H1 (cell line): ENCODE measurements at regions not wholly inside any gene's neighbourhood (a gene's known extent, or its start where the extent isn't known, plus 50 kb on each side); places are given as distances from the start of the nearest gene placed in this dataset.

ENCODE experiments used
- CTCF ChIA-PET: fragments of 300-600 bp; sonication (Branson Sonifier 250); formaldehyde crosslinking; loops from one replicate; lab custom pipeline; 2021; ENCODE audit not compliant: partially characterized antibody; lab: Charles Lee
- POLR2A ChIA-PET: fragments of 300-600 bp; sonication (Branson Sonifier 250); formaldehyde crosslinking; loops from one replicate; lab custom pipeline; 2021; ENCODE audit warnings: inconsistent platforms; ENCODE audit not compliant: partially characterized antibody; lab: Charles Lee
- DNase-seq, 2 experiments: peaks; one replicate each; pipeline versions ENCODE4 v3.0.0 to v3.0.0-alpha.2; 2010 to 2022; ENCODE audit warnings: low spot score in 2 of 2, low read depth in 1 of 2, mixed read lengths in 1 of 2
- FAIRE-seq: peaks from 2 replicates; lab custom pipeline; 2011; peaks lifted over from hg19 to GRCh38; lab: Jason Lieb, UNC
- H2AFZ ChIP-seq: 2 replicates; pipeline ENCODE4 v1.8.1; 2012; ENCODE audit warnings: low read length, inconsistent platforms
- H2AK5ac ChIP-seq: 2 replicates; pipeline ENCODE4 v1.6.1; 2013; ENCODE audit warnings: low read depth, low read length
- H2BK120ac ChIP-seq: replicated peaks from 2 replicates; pipeline ENCODE3; 2013; ENCODE audit warnings: low read depth, low read length, inconsistent platforms
- H2BK12ac ChIP-seq: 2 replicates; pipeline ENCODE4 v1.6.1; 2013; ENCODE audit warnings: low read depth, low read length
- H2BK15ac ChIP-seq: 2 replicates; pipeline ENCODE4 v1.6.1; 2013; ENCODE audit warnings: low read length
- H2BK20ac ChIP-seq: 2 replicates; pipeline ENCODE4 v1.6.1; 2013; ENCODE audit warnings: low read length
- H2BK5ac ChIP-seq: 2 replicates; pipeline ENCODE4 v1.6.1; 2013; ENCODE audit warnings: low read depth, low read length
- H3K14ac ChIP-seq: 2 replicates; pipeline ENCODE4 v1.6.1; 2013; ENCODE audit warnings: inconsistent platforms; ENCODE audit not compliant: insufficient read length
- H3K18ac ChIP-seq: 2 replicates; pipeline ENCODE4 v1.6.1; 2013; ENCODE audit warnings: low read length; ENCODE audit errors: extremely low read depth
- H3K23ac ChIP-seq: 2 replicates; pipeline ENCODE4 v1.6.1; 2013; ENCODE audit warnings: inconsistent platforms; ENCODE audit not compliant: insufficient read length
- H3K23me2 ChIP-seq: 2 replicates; pipeline ENCODE4 v1.6.1; 2013; ENCODE audit warnings: low read depth, low read length
- H3K27ac ChIP-seq: 2 replicates; pipeline ENCODE4 v1.6.1; 2011; ENCODE audit warnings: low read depth, low read length, inconsistent platforms
- H3K27me3 ChIP-seq, 4 experiments: replicated peaks in 1 of 4; 1 replicate in 1 of 4; 2 replicates in 3 of 4; pipeline versions ENCODE4 v1.6.1 to v1.8.1; 2011 to 2013; ENCODE audit warnings: low read length in 3 of 4, mild to moderate bottlenecking in 3 of 4, inconsistent platforms in 2 of 4, mixed read lengths in 2 of 4, moderate library complexity in 1 of 4; ENCODE audit not compliant: control insufficient read depth in 3 of 4, insufficient read depth in 3 of 4; ENCODE audit errors: extremely low read depth in 1 of 4
- H3K36me3 ChIP-seq, 4 experiments: 2 replicates each; pipeline versions ENCODE4 v1.6.1 to v1.8.1; 2011 to 2013; ENCODE audit warnings: mild to moderate bottlenecking in 4 of 4, low read length in 3 of 4, moderate library complexity in 2 of 4, control low read depth in 1 of 4, inconsistent platforms in 1 of 4; ENCODE audit not compliant: insufficient read depth in 4 of 4, control insufficient read depth in 2 of 4
- H3K4ac ChIP-seq: replicated peaks from 2 replicates; pipeline ENCODE3; 2013; ENCODE audit warnings: low read length, low read depth, mixed read lengths, inconsistent platforms; ENCODE audit not compliant: insufficient read length
- H3K4me1 ChIP-seq, 4 experiments: replicated peaks in 1 of 4; 1 replicate in 1 of 4; 2 replicates in 3 of 4; pipeline versions ENCODE4 v1.6.1 to v1.8.1; 2011 to 2013; ENCODE audit warnings: low read length in 3 of 4, inconsistent platforms in 2 of 4, mixed read lengths in 1 of 4; ENCODE audit not compliant: insufficient read depth in 4 of 4, control insufficient read depth in 3 of 4
- H3K4me2 ChIP-seq, 2 experiments: 2 replicates each; pipeline versions ENCODE4 v1.6.1 to v1.8.1; 2011 to 2013; ENCODE audit warnings: low read depth in 2 of 2, low read length in 2 of 2, control low read depth in 1 of 2, inconsistent platforms in 1 of 2, mild to moderate bottlenecking in 1 of 2; ENCODE audit not compliant: insufficient read depth in 1 of 2
- H3K4me3 ChIP-seq, 4 experiments: fragments of 200-600, 300-600 bp in 1 of 4; sonication (generic), shearing (Covaris generic), sonication (Bioruptor Twin) in 1 of 4; 2 replicates each; pipeline versions ENCODE4 v1.5.1 to v1.8.1; 2011 to 2016; ENCODE audit warnings: low read length in 4 of 4, low read depth in 3 of 4, control low read depth in 2 of 4, inconsistent platforms in 2 of 4, mild to moderate bottlenecking in 2 of 4, mixed read lengths in 1 of 4, moderate library complexity in 1 of 4; ENCODE audit not compliant: insufficient read depth in 2 of 4; ENCODE audit errors: extremely low read depth in 1 of 4
- H3K56ac ChIP-seq: replicated peaks from 2 replicates; pipeline ENCODE3; 2013; ENCODE audit warnings: low read depth, mild to moderate bottlenecking, mixed read lengths, low read length, inconsistent platforms; ENCODE audit not compliant: insufficient read length
- H3K79me1 ChIP-seq: 2 replicates; pipeline ENCODE4 v1.6.1; 2013; ENCODE audit warnings: low read depth, low read length, control low read depth
- H3K79me2 ChIP-seq, 2 experiments: 2 replicates each; pipeline versions ENCODE4 v1.6.1 to v1.8.1; 2012 to 2013; ENCODE audit warnings: low read length in 2 of 2, mild to moderate bottlenecking in 2 of 2, inconsistent platforms in 1 of 2; ENCODE audit not compliant: insufficient read depth in 2 of 2, control insufficient read depth in 1 of 2
- H3K9ac ChIP-seq, 4 experiments: replicated peaks in 1 of 4; 1 replicate in 1 of 4; 2 replicates in 3 of 4; pipeline versions ENCODE4 v1.6.1 to v1.8.1; 2011 to 2013; ENCODE audit warnings: low read depth in 3 of 4, low read length in 3 of 4, control low read depth in 2 of 4, mild to moderate bottlenecking in 2 of 4, moderate library complexity in 2 of 4, inconsistent platforms in 1 of 4; ENCODE audit errors: extremely low read depth in 1 of 4
- H3K9me3 ChIP-seq, 2 experiments: 2 replicates each; pipeline versions ENCODE4 v1.6.1 to v1.8.1; 2012 to 2013; ENCODE audit warnings: mild to moderate bottlenecking in 2 of 2, moderate library complexity in 2 of 2, control low read depth in 1 of 2, inconsistent platforms in 1 of 2, low read depth in 1 of 2, low read length in 1 of 2, mixed read lengths in 1 of 2; ENCODE audit not compliant: insufficient read depth in 2 of 2
- H4K20me1 ChIP-seq, 2 experiments: replicated peaks in 1 of 2; 2 replicates each; pipeline versions ENCODE3 to v1.8.1; 2011 to 2013; ENCODE audit warnings: inconsistent platforms in 2 of 2, low read length in 2 of 2, mild to moderate bottlenecking in 1 of 2; ENCODE audit not compliant: insufficient read depth in 2 of 2, control insufficient read depth in 1 of 2
- H4K5ac ChIP-seq: 2 replicates; pipeline ENCODE4 v1.6.1; 2013; ENCODE audit warnings: low read length, low read depth, mixed read lengths, inconsistent platforms; ENCODE audit not compliant: insufficient read length
- H4K8ac ChIP-seq: 2 replicates; pipeline ENCODE4 v1.8.0; 2013; ENCODE audit warnings: mild to moderate bottlenecking, moderate library complexity, low read length, inconsistent platforms; ENCODE audit not compliant: insufficient read depth; ENCODE audit errors: extremely low read depth
- H4K91ac ChIP-seq: replicated peaks from 2 replicates; pipeline ENCODE3; 2013; ENCODE audit warnings: low read length, mixed read lengths, inconsistent platforms; ENCODE audit not compliant: insufficient read length
- BACH1 ChIP-seq: IDR thresholded peaks from 2 replicates; pipeline ENCODE4 v1.6.1; 2012; ENCODE audit warnings: low read length, improper control_type of control experiment
- CBX8 ChIP-seq: fragments of 300-800, 300-1000 bp; sonication (generic); IDR thresholded peaks from 2 replicates; pipeline ENCODE4 v1.7.1; 2016; ENCODE audit warnings: low read depth, low read length, borderline replicate concordance
- CEBPB ChIP-seq: IDR thresholded peaks from 2 replicates; pipeline ENCODE4 v1.6.1; 2012; ENCODE audit warnings: low read depth, low read length
- E2F6 ChIP-seq: IDR thresholded peaks from 2 replicates; pipeline ENCODE4 v1.6.1; 2012; ENCODE audit warnings: inconsistent platforms
- MAX ChIP-seq: IDR thresholded peaks from 2 replicates; pipeline ENCODE4 v1.6.1; 2012; ENCODE audit warnings: inconsistent platforms
- POU5F1 ChIP-seq: IDR thresholded peaks from 2 replicates; pipeline ENCODE4 v1.6.1; 2011; ENCODE audit warnings: low read depth, mild to moderate bottlenecking, low read length, moderate library complexity
- RXRA ChIP-seq: IDR thresholded peaks from 2 replicates; pipeline ENCODE4 v1.6.1; 2011; ENCODE audit warnings: low read depth, mild to moderate bottlenecking, low read length, moderate library complexity; ENCODE audit not compliant: insufficient read depth
- SAP30 ChIP-seq: fragments of 300-600 bp; sonication (generic); IDR thresholded peaks from 2 replicates; pipeline ENCODE4 v1.7.1; 2012; ENCODE audit warnings: low read length, moderate library complexity, mild to moderate bottlenecking, inconsistent platforms; ENCODE audit not compliant: insufficient read depth, insufficient replicate concordance
- SIN3A ChIP-seq, 2 experiments: IDR thresholded peaks in 1 of 2; conservative IDR thresholded peaks in 1 of 2; 2 replicates each; pipeline ENCODE4 v1.6.1; 2011 to 2012; ENCODE audit warnings: low read length in 2 of 2, improper control_type of control experiment in 1 of 2, low read depth in 1 of 2, mild to moderate bottlenecking in 1 of 2
- TAF1 ChIP-seq: IDR thresholded peaks from 2 replicates; pipeline ENCODE4 v1.6.1; 2011; ENCODE audit warnings: mild to moderate bottlenecking, low read depth, low read length
- TCF12 ChIP-seq: IDR thresholded peaks from 2 replicates; pipeline ENCODE4 v1.6.1; 2011; ENCODE audit warnings: low read depth, mild to moderate bottlenecking, low read length
- USF2 ChIP-seq: IDR thresholded peaks from 2 replicates; pipeline ENCODE4 v1.6.1; 2011; ENCODE audit warnings: low read length, improper control_type of control experiment
- ZNF274 ChIP-seq: IDR thresholded peaks from 2 replicates; pipeline ENCODE4 v1.7.0; 2012; ENCODE audit warnings: low read length, borderline replicate concordance; ENCODE audit errors: extremely low read depth
- WGBS, 2 experiments: shearing (Covaris generic) in 1 of 2; methylation state at CpG; one replicate each; pipeline versions ENCODE4 v1.1.6 to v1.1.7; 2013 to 2015; ENCODE audit warnings: low lambda C conversion rate in 2 of 2, mixed read lengths in 2 of 2, inconsistent platforms in 1 of 2, low coverage in 1 of 2, missing lambda C conversion rate in 1 of 2; ENCODE audit not compliant: insufficient replicate concordance in 2 of 2, insufficient coverage in 1 of 2, insufficient read length in 1 of 2; ENCODE audit errors: extremely low coverage in 1 of 2, missing lambda C conversion rate in 1 of 2; 5-methylcytosine and 5-hydroxymethylcytosine counted together

- no peak overlapping the region for H2AK5ac ChIP-seq
- no peaks in the 10 kb centered on the region for H3K79me2 ChIP-seq
- no peak overlapping the region for H2BK20ac ChIP-seq
- DNase-seq (no peak), FAIRE-seq (no peak)
- no peak overlapping the region for H3K14ac ChIP-seq
- no peak overlapping the region for H2BK5ac ChIP-seq
- no peak overlapping the region for H2AFZ ChIP-seq
- no peak overlapping the region for H3K27ac ChIP-seq
- H3K9me3 ChIP-seq: peaks cover 0 to 8% of the 10 kb centered on the region in 2 experiments; a peak in 2 of 4 replicates
- H4K8ac ChIP-seq: no peak overlapping the region
- H3K4me2 ChIP-seq: no peak overlapping the region
- no peak overlapping the region for H2BK15ac ChIP-seq
- WGBS, 2 experiments: 82% methylated on average over 1 of the region's 1 CpG; no CpG with 5 or more reads in 1 of the 2 experiments
- no peaks in the 10 kb centered on the region for H3K36me3 ChIP-seq
- H3K27me3 ChIP-seq: no peaks in the 10 kb centered on the region
- no peak overlapping the region for H2BK12ac ChIP-seq
- no peak overlapping the region for H2BK120ac ChIP-seq
- H3K56ac ChIP-seq: no peak overlapping the region
- no peak overlapping the region for H4K5ac ChIP-seq
- H3K9ac ChIP-seq: no peak overlapping the region
- H4K91ac ChIP-seq: no peak overlapping the region
- H4K20me1 ChIP-seq: no peaks in the 10 kb centered on the region
- CTCF ChIA-PET: interaction anchor here (1.3 kb wide), 1 partner anchor 52 kb away, joined by 5 read pairs; no protein-coding TSS in a partner anchor
- H3K4me1 ChIP-seq: no peaks in the 10 kb centered on the region
- H3K23me2 ChIP-seq: no peaks in the 10 kb centered on the region; the same call in 1 of the 2 replicates
- H3K23ac ChIP-seq: no peak overlapping the region
- no peaks in the 10 kb centered on the region for H3K79me1 ChIP-seq
- no peak overlapping the region for H3K18ac ChIP-seq
- no peak overlapping the region for H3K4ac ChIP-seq
- POLR2A ChIA-PET: interaction anchor here (1.2 kb wide), 1 partner anchor 17 kb away, joined by 3 read pairs; no protein-coding TSS in a partner anchor
- no peak overlapping the region for H3K4me3 ChIP-seq
- no peak for TF ChIP-seq BACH1
- TF ChIP-seq POU5F1: no peak
- TF ChIP-seq MAX: no peak
- TF ChIP-seq TAF1: no peak
- no peak for TF ChIP-seq CEBPB
- no peak for TF ChIP-seq E2F6
- TF ChIP-seq SIN3A (conservative IDR thresholded peaks at IDR 0.05 in 1 of 2, IDR thresholded peaks at IDR 0.05 in 1 of 2; ENCODE audit: low read depth in 1 of 2, low read length in 2 of 2): no peak
- no peak for TF ChIP-seq ZNF274
- TF ChIP-seq CBX8: no peak
- TF ChIP-seq RXRA: no peak
- TF ChIP-seq USF2: no peak
- TF ChIP-seq TCF12: no peak
- TF ChIP-seq SAP30: no peak
These were observed 93.6 kb downstream of the C13orf42 start for GRCh38 chr13:51017516-51017915.
